ENCODE measurements at regions not wholly inside any gene's neighbourhood (a gene's known extent, or its start where the extent isn't known, plus 50 kb on each side); places are given as distances from the start of the nearest gene placed in this dataset.

DNA sequence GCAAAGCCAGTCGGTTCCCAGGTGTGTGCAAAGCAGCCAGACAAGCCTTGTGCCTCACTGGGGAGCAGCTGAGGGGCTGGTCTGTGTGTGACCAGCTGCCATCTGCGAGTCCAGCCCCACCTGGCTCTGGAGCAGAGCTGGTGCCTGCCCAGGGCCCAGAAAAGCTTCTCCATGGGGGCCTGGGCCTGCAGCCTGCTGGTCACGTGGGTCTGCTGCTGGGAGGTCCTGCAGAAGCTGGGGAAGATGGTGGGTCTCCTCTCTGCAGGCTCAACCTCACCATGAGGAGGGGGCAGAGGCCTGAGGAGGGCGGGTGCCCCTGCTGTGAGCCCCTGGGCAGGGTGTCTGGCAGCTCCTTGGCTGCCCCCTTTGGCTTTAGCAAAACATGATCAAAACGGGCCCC, 71.9 kb downstream of the ENGASE start:
- H3K4me3 ChIP-seq (replicated peaks; ENCODE audit: low read depth, low read length), result no peak overlapping the region
- TF ChIP-seq, protein P1, sequence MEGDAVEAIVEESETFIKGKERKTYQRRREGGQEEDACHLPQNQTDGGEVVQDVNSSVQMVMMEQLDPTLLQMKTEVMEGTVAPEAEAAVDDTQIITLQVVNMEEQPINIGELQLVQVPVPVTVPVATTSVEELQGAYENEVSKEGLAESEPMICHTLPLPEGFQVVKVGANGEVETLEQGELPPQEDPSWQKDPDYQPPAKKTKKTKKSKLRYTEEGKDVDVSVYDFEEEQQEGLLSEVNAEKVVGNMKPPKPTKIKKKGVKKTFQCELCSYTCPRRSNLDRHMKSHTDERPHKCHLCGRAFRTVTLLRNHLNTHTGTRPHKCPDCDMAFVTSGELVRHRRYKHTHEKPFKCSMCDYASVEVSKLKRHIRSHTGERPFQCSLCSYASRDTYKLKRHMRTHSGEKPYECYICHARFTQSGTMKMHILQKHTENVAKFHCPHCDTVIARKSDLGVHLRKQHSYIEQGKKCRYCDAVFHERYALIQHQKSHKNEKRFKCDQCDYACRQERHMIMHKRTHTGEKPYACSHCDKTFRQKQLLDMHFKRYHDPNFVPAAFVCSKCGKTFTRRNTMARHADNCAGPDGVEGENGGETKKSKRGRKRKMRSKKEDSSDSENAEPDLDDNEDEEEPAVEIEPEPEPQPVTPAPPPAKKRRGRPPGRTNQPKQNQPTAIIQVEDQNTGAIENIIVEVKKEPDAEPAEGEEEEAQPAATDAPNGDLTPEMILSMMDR (IDR thresholded peaks at IDR 0.05; ENCODE audit: low read length, missing control alignments), result no peak
- DNase-seq (ENCODE audit: low read depth), result no peak

DNA sequence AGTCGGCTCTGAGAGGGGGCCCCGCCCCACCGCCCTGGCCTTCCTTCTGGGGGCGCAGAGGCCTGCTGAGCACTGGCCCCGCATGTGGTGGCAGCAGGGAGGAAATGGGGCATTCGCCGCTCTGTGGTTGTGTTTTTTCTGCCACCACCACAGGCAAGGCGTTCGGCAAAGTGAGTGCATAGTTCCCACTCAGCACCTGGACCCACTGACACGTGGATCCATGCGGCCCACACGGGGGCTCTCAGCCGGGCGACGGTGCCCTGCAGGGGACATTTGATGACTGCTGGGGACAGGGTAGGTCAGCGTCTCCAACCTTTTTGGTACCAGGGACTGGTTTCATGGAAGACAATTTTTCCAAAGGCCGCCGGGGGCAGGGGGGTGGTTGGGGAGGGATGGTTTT, 70.9 kb downstream of the ENGASE start:
- no peak overlapping the region for H3K4me3 ChIP-seq (replicated peaks; ENCODE audit: low read depth, low read length)
- TF ChIP-seq, protein P1 (IDR thresholded peaks at IDR 0.05; ENCODE audit: low read length, missing control alignments), result no peak
- no peak for DNase-seq (ENCODE audit: low read depth)

DNA sequence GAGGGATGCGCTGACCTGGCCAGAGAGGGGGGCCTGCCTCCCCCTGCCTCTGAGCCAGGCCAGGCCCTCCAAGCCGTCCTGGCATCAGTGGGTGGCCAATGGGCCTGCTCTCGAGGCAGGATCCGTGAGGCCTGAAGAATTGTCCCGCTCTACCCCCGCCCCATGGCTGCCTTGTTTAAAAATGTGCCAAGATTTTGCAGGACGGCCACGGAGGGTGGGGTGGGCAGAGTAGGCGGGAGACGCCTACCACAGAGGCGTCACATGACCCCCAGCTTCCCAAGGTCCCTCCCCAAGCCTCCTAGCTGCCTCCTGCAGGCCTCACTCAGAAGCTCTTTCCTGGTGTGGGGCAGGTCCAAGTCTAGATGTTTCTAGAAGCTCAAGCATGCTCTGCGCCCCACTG, 69.5 kb downstream of the ENGASE start:
- no peak overlapping the region for H3K4me3 ChIP-seq (replicated peaks; ENCODE audit: low read depth, low read length)
- no peak for DNase-seq (ENCODE audit: low read depth)
- TF ChIP-seq, protein P1 (IDR thresholded peaks at IDR 0.05; ENCODE audit: low read length, missing control alignments), result no peak

DNA sequence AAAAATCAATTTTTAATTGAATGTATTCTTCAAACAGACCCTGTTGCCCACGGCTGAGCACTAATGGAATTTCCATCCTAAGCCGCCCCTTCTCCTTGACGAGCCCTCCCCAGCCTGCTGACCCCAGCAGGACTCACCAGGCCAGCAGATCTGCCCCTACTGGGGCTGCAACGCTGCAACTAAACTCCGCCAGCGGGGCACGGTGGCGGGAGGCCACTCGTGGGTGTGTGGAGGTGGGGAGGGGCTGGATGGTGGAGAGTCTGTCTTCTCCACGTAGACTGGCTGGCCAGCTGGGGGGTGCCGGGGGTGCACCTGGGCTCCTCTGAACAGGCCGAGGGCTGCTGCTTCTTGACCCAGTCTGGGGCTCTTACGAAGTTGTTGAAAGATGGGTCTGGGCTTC, 67.8 kb downstream of the ENGASE start:
- H3K4me3 ChIP-seq (replicated peaks; ENCODE audit: low read depth, low read length), result no peak overlapping the region
- TF ChIP-seq, protein P1 (IDR thresholded peaks at IDR 0.05; ENCODE audit: low read length, missing control alignments), result no peak
- no peak for DNase-seq (ENCODE audit: low read depth)

DNA sequence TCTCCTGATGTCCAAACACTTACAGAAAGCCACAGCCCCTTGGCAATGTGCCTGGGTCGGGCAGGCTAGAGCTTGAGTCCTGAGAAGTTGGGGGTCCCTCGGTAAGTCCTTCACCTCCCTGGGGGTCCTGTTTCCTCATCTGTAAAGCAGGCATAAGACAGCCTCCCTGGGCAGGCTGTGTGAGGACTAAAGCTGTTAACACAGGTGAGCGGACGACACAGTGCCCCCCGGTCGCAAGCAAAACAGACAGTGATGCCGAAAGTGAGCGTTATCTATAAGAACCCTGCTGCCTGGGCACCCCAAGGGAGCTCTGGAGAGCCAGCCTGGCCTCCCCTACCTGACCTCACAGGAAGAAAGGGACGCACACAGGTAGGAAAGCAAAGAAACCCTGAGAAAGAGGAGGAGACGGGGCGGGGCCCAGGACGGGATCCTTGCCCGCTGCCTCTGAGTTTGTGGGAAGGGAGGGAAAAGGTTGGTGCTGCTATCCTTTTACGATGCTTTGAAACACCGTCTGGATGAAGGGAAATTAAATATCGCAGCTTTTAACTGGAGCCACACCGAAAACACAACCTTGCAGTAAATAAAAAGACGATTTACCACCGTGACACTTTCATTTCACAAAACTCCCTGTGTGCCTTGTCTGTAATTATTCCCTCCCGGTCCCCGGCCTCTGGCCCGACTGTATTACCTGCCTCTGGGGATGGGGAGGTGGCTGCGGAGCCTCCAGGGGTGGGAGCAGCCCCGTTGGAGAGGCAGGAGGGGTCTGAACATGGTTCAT, 67.1 kb downstream of the ENGASE start:
- DNase-seq (ENCODE audit: low read depth), result no peak
- no peak overlapping the region for H3K4me3 ChIP-seq (replicated peaks; ENCODE audit: low read depth, low read length)
- TF ChIP-seq, protein P1 (IDR thresholded peaks at IDR 0.05; ENCODE audit: low read length, missing control alignments), result no peak

DNA sequence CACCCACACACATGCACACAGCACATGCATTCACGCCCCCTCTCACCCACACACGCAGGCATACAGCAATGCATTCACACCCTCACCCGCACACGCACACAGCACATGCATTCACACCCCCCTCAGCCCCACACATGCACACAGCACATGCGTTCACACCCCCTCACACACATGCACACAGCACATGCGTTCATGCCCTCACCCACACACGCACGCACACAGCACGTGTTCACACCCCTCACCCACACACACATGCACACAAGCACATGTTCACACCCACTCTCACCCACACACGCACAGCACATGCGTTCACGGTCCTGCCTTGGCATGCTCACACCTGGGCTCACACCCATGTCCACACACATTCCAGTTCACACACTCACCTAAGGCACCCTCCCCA, 64.2 kb downstream of the ENGASE start:
- TF ChIP-seq, protein P1 (IDR thresholded peaks at IDR 0.05; ENCODE audit: low read length, missing control alignments), result no peak
- DNase-seq (ENCODE audit: low read depth), result no peak
- no peak overlapping the region for H3K4me3 ChIP-seq (replicated peaks; ENCODE audit: low read depth, low read length)

DNA sequence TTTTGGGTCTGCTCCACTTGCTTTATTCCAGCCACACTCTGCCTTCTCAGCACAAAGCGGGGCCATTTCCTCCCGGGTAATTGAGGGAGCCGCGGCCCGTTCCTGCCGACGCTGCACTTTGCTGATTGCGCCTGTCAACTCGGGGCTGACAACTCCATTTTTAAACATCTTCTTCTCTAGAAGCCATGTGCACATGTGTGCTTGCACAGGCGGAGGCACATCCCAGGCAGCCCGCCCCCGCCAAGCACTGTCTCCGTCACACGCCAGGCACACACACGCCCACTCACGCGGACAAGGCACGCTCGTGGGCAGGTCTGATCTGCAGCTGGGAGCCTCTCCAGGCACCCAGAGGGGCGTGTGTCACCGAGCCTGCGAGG, 63.2 kb downstream of the ENGASE start:
- H3K4me3 ChIP-seq (replicated peaks; ENCODE audit: low read depth, low read length), result no peak overlapping the region
- TF ChIP-seq, protein P1 (IDR thresholded peaks at IDR 0.05; ENCODE audit: low read length, missing control alignments), result no peak
- no peak for DNase-seq (ENCODE audit: low read depth)

Measured in fibroblast of pulmonary artery (primary cell).